Panc1 (cell line): ENCODE measurements at regions not wholly inside any gene's neighbourhood (a gene's known extent, or its start where the extent isn't known, plus 50 kb on each side); places are given as distances from the start of the nearest gene placed in this dataset.

Experiments
- POLR2AphosphoS5 ChIP-seq: IDR thresholded peaks from 2 replicates; pipeline ENCODE4 v1.6.1; 2012; ENCODE audit warnings: mild to moderate bottlenecking, low read depth, low read length, moderate library complexity
- SIN3A ChIP-seq: IDR thresholded peaks from 2 replicates; pipeline ENCODE4 v1.6.1; 2012; ENCODE audit warnings: low read depth, mild to moderate bottlenecking, low read length, moderate library complexity, borderline replicate concordance; ENCODE audit not compliant: insufficient read depth
- TCF7L2 ChIP-seq: IDR thresholded peaks from 2 replicates; pipeline ENCODE4 v1.6.1; 2011; ENCODE audit warnings: mild to moderate bottlenecking, low read depth, low read length, inconsistent platforms
- TF ChIP-seq, protein P1 (sequence below): fragments of 450-650 bp; IDR thresholded peaks from 2 replicates; pipeline ENCODE4 v1.5.1; 2017; ENCODE audit warnings: mild to moderate bottlenecking
- TF ChIP-seq, protein P2 (sequence below), 2 experiments: IDR thresholded peaks; 2 replicates each; pipeline ENCODE4 v1.6.1; 2011 to 2012; ENCODE audit warnings: low read depth in 2 of 2, control low read depth in 1 of 2, low read length in 1 of 2, mild to moderate bottlenecking in 1 of 2, moderate library complexity in 1 of 2; ENCODE audit not compliant: insufficient read depth in 1 of 2

DNA sequence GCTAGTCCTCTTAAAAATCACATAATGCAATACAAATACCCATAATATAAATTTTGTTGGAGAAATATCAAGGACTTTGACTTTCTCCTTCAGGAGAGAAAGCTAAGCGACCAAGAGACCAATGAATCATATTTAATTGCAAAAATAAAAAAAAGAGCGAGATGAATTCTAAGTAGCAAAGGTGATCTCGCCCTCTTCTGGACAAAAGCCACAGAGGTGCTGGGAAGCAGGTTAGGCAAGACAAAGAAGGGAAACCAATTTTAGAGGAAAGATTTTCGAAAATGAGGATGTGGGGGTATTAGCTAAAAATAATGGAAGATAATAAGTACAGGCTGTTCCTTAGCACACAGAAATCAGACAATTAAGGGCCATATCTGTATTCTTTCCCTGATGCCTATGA, 111.4 kb upstream of the PLAAT1 start:
- TF ChIP-seq, protein P1, sequence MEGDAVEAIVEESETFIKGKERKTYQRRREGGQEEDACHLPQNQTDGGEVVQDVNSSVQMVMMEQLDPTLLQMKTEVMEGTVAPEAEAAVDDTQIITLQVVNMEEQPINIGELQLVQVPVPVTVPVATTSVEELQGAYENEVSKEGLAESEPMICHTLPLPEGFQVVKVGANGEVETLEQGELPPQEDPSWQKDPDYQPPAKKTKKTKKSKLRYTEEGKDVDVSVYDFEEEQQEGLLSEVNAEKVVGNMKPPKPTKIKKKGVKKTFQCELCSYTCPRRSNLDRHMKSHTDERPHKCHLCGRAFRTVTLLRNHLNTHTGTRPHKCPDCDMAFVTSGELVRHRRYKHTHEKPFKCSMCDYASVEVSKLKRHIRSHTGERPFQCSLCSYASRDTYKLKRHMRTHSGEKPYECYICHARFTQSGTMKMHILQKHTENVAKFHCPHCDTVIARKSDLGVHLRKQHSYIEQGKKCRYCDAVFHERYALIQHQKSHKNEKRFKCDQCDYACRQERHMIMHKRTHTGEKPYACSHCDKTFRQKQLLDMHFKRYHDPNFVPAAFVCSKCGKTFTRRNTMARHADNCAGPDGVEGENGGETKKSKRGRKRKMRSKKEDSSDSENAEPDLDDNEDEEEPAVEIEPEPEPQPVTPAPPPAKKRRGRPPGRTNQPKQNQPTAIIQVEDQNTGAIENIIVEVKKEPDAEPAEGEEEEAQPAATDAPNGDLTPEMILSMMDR: peak; percentile 28; the same call in 1 of the 2 replicates
- TF ChIP-seq POLR2AphosphoS5 (no peak), TCF7L2 (no peak), SIN3A (no peak)
- TF ChIP-seq, protein P2, sequence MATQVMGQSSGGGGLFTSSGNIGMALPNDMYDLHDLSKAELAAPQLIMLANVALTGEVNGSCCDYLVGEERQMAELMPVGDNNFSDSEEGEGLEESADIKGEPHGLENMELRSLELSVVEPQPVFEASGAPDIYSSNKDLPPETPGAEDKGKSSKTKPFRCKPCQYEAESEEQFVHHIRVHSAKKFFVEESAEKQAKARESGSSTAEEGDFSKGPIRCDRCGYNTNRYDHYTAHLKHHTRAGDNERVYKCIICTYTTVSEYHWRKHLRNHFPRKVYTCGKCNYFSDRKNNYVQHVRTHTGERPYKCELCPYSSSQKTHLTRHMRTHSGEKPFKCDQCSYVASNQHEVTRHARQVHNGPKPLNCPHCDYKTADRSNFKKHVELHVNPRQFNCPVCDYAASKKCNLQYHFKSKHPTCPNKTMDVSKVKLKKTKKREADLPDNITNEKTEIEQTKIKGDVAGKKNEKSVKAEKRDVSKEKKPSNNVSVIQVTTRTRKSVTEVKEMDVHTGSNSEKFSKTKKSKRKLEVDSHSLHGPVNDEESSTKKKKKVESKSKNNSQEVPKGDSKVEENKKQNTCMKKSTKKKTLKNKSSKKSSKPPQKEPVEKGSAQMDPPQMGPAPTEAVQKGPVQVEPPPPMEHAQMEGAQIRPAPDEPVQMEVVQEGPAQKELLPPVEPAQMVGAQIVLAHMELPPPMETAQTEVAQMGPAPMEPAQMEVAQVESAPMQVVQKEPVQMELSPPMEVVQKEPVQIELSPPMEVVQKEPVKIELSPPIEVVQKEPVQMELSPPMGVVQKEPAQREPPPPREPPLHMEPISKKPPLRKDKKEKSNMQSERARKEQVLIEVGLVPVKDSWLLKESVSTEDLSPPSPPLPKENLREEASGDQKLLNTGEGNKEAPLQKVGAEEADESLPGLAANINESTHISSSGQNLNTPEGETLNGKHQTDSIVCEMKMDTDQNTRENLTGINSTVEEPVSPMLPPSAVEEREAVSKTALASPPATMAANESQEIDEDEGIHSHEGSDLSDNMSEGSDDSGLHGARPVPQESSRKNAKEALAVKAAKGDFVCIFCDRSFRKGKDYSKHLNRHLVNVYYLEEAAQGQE (IDR thresholded peaks at IDR 0.05; ENCODE audit: insufficient read depth in 1 of 2, low read depth in 2 of 2, low read length in 1 of 2): no peak
